GM18951 (cell line): ENCODE measurements at regions not wholly inside any gene's neighbourhood (a gene's known extent, or its start where the extent isn't known, plus 50 kb on each side); places are given as distances from the start of the nearest gene placed in this dataset.
"Not testable (repeated sequence)": the region's sequence is repeated elsewhere in the genome, so short reads cannot be mapped to it uniquely, and the experiment has no call there.

Experiments
- POLR2A ChIP-seq: IDR thresholded peaks from 4 replicates; pipeline ENCODE4 v1.6.1; 2011; ENCODE audit warnings: mild to moderate bottlenecking; ENCODE audit not compliant: insufficient read length, insufficient read depth; ENCODE audit errors: extremely low read depth
- in situ Hi-C: fragments of 300-500 bp; cut with MboI; formaldehyde crosslinking; loops from one replicate; pipeline ENCODE4 v1.12.0; 2022; ENCODE audit warnings: low sequenced_read_pairs, mixed read lengths, inconsistent platforms; ENCODE audit not compliant: unreplicated experiment

DNA sequence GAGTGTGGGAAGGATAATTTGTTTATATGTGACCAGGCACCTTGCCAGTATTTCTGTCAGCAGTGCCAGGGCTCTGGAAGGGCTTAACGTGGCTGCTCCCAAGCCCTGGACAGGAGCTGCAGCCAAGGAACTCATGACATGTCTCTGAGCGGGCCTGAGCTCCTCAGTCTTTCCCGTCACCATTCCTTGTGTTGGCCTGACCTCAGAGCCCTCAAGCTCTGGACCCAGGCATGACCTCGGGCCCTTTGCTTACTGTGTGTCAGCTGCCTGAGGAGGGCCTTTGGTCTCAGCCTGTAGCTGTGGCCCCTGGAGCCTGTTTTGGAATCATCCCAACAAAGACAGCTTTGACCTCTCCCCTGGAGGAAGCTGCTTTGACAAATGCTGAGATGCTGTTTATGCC is 264.1 kb upstream of the PLET1 start:
- in situ Hi-C loops: no loop called here
- TF ChIP-seq POLR2A: no peak

DNA sequence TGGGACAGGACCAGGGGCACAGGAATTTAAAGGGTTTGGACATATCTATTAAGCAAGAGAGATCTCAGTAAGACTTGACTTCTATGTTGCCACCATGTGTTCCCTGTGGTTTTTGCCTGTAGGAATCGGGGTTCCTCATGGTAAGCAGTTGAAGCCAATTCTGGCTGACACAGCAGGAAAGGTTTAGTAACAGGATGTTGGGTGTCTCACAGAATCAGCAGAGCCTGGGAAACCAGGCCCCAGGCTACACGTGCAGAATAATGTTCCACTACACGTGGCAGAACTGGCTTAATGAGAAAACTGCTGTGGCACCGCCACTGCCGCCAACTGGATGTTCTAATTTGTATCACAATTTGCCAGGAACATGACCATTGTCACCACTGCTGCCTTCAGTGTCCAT is 264.6 kb upstream of the PLET1 start:
- TF ChIP-seq POLR2A: no peak
- in situ Hi-C loops: no loop called here

DNA sequence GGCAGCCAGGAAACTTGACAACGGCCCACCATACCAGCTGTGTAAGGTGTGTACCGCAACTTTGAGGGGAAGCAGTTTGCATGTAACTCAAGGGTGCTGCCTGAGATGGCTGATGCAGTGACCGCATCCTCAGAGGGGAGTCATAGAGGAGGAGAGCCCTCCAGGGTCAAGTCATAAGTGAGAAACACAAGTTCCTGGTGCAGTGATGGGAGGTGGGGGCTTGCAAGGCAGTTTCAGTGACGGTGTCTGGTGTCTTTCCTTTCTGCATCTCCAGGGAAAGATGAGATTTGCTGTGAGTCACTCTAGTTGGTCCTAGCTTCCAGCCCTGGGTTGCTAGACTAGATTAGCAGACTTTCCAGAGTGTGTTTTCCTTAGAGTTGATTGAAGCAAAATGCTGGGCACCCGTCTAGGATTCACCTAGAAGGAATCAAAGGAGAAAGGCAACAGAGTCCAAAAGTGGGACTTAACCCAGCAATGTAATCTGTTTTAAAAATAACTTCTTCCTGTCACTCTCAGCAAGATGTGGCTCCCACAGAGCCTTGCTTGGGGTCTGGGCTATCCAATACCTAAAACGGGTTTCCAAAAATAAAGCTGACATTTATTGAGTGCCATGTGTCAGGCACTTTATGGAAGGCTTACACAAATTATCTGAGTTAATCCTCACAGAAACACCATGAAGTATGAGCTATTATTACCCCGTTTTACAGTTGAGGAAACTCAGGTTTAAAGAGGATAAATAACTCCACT is 265.4 kb upstream of the PLET1 start:
- no peak for TF ChIP-seq POLR2A
- in situ Hi-C loops: no loop called here

DNA sequence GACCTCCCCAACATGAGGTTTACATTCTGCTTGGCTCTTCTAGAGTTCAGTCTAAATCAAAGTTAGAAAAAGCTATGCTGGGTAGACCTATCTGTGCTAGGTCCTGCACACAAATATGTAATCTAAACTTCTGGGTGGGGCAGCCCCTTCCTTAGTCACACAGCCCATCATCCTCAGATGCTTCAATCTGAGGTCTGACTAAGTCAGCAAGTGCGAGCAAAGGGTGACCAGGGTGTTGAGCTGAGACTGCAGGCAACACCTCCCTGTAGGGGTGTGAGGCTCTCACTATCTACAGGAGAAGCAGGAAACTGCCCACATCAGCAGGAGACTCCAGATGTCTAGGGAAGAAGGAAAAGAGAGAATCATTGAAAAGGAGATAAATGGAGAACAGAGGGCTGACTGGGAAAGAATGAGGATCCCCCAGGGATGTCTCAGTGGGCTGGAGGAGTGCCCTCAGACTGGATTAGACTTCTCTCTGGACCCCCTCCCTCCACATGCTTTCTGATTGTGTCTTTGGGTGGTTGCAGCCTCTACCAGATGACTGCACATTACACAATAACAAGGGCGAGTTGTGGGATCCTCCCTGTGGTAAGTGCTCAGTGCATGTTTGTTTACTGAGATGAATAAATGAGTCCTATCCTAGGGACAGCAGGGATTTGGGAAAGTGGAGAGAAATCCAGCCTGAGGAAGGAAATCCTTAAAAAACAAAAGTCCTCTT is 266.2 kb upstream of the PLET1 start:
- TF ChIP-seq POLR2A: no peak
- in situ Hi-C loops: no loop called here

DNA sequence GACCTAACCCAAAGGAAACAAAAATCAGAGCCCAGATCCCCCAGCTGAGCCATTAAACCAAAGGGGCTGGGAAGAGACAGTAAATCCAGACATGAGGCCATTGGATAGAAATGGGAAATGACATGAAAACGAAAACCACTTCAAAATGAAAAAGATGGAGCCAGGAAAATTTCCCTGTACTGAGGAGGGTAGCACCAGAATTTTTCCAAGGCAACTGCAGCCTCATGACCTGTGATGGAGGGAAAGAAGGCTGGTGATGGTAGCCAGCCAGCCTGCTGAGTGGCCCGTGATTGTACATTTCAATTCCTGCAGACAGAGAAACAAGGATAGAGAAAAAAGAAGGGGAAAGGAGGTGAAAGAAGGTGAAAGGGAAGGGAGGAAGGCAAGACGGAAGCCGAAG is 268.4 kb upstream of the PLET1 start:
- no peak for TF ChIP-seq POLR2A
- in situ Hi-C loops: no loop called here

DNA sequence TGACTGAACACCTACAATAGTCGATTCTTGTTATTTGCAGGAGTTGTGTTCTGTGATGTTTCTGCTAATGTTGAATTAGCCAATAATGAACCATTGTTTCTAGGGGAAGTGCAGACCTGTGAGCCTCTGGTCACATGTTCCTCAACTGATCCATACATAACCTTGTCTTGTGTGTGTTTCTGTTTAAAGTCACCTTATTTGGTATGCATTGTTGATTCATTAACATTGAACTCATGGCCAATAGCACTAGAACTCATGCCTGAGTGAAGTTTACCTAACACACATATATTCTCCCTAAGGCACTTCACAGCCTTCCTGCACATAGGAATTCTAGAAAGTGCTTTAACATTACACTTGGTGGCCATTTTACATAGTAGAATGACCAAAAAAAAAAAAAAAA is 271.8 kb upstream of the PLET1 start:
- no peak for TF ChIP-seq POLR2A
- in situ Hi-C loops: no loop called here

DNA sequence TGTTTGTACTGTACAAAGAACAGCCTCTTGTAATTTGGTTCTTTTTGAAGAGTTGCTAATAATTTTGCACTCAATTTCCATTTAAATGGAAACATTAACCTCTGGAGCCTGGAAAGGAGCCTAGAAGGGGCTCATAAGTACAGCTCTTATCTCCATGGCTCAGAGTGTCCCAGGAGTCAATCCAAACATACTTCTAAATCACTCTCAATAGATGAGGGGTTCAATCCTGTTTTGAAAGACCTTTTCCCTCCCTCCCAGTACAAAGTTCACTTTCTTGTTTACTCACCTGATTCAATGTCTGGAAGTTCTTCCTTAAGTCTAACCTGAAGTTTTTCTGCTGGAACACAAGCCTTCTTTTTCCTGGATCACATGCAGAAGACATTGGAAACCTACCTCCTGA is 273.0 kb upstream of the PLET1 start:
- in situ Hi-C loops: no loop called here
- TF ChIP-seq POLR2A: no peak

DNA sequence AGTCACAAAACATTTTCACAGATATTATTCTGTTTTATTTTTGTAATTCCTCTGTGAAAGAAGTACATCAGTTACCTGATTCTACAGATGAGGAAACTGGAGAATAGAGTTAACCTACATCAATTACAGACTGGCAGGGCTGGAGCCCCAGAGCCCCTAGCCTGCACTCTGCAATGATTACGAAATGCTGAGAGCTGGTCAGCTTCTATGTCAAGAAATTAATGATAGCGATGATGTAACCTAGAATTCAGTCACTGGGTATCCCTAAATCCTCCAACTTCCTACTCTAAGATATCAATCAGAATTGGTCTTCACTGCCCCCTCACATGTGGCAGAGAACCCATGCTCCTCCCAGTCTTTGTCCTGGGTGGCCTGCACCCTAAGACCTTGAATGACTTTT is 273.5 kb upstream of the PLET1 start:
- TF ChIP-seq POLR2A: no peak
- in situ Hi-C loops: no loop called here

DNA sequence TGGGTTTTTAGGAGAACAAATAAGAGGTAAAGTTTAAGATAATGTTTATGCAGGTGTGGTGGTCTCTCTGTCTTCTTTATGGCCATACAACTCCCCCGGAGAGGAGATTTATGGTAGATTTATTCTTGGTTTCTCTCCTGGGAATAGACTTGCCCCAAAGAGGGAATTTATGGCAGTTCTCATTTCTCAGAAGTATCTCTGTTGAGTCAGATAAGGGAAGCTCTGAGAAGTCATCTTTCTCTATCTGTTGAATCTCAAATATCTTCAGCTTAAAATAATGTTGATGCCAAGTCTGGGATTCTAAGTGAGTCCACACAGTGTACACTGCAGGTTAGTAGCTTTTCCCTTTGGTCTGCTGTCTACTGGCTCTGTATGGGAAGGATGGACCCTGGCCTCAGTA is 276.4 kb upstream of the PLET1 start:
- TF ChIP-seq POLR2A: no peak
- in situ Hi-C loops: no loop called here

DNA sequence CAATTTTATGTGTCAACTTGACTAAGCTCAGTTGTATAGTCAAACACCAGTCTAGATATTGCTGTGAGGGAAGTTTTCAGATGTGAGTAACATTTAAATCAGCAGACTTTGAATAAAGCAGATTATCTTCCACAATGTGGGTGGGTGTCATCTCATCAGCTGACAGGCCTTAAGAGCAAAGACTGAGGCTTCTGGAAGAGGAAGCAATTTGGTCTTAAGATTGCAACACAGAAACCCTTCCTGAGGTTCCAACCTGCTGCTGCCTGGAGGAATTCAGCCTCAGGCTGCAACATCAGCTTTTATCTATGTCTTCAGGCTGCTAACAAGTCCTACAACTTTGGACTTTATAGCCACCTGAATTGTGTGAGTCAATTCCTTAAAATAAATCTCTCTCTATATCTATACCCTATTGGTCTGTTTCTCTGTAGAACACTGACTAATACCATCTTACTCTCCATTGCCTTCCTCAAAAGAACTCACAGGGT is 277.2 kb upstream of the PLET1 start:
- in situ Hi-C loops: no loop called here
- TF ChIP-seq POLR2A: no peak

DNA sequence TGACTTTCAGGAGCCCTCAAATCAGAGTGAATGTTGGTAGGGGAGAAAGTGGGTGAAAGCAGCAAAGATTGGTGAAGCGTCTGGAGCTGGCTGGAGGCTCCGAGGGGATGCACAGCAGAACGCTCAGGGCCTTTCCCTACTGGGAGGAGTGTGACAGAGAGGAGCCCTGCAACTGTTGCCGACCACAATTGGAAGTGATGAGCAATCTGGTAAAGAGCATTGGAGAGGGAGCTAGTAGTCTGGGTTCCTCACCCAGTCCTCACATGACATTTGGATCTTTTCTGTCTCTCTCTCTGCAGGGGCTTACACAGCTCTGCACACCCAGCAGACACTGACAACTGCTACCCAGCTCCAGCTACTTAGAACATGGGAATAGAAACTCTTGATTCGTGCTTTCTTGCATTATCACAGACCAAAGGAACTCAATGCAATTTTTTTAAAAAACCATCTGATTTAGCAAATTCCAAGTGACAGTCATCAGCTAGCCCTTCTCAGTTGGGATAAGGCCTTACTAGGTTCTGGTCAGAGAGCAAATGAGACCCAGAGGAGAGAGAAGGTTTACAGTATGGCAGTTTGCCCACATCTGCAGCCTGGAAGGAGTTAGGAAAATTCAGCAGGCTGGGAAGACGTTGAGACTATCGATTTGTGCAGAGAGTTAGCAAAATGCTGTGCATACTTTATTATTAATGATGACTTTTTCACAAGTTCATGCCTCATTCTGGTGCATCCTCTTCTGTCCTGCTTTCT is 278.0 kb upstream of the PLET1 start:
- TF ChIP-seq POLR2A: no peak
- in situ Hi-C loops: no loop called here

DNA sequence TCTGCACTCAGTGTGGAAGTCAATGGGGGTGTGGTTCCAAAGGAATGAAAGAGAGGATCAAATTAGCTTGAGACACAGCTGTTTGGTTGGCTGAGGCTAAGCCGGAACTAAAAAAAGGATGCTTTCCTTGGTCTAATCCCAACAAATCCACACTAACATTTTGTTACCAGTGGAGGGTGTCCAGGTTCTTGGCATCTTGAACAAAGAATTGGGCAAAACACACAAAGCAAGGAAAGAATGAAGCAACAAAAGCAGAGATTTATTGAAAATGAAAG is 278.6 kb upstream of the PLET1 start:
- in situ Hi-C loops: not testable (repeated sequence)

DNA sequence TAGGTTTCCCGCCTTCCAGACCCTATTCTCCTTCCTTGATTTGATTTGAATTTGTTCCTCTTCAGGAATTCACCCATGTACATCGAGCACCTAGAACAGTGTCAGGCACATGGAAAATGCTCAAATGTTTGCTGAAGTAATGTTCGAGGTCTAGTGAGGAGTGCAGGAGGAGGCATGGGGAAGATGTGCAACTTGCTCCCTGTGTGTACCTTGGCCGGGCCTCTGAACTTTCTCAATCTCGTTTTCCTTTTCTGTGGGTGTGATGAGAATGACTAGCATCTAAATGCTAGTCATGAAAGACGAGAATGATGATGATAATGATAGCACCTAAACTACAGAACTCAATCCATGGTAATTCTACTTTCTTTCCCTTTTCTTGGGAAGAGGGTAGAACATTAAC is 279.1 kb upstream of the PLET1 start:
- no peak for TF ChIP-seq POLR2A
- in situ Hi-C loops: no loop called here

DNA sequence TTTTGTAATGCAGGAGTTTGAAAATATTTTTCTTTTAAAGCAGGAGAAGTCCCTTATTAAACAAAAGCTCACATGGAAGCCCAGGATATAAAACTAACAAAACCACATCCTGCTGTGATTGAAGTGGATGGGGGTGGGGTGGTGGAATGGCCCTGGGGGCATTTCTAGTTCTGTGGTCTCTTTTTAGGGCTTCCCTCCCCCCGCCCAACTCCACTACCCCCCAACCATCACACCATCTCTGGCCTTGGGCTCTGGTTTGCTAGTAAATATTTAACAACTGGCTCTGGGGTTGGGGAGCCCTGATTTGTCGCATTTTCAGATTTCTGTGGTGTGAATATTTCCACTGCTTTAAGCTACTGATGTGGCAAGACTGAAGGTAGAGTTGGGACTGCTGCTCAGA is 279.6 kb upstream of the PLET1 start:
- in situ Hi-C loops: no loop called here
- no peak for TF ChIP-seq POLR2A
